ENCODE measurements at regions not wholly inside any gene's neighbourhood (a gene's known extent, or its start where the extent isn't known, plus 50 kb on each side); places are given as distances from the start of the nearest gene placed in this dataset.

DNA sequence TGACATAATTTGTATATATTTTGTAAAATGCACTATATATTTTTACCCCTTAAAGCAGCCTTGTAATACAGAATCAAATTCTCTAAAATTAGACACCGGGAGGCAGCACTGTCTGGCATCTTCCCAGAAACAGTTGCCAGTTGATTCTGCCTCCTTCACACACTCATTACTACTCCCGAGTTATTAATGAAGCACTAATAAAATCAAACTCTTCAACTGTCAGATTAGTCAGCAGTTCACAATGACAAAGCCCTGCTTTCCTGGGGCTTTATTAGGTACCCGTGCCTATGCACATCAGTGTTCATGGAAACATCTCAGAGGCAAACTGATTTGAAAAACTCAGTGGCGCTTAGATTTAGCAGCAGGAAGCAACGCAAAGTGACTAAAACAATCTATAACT lies 103.5 kb upstream of the VEGFC start:
- TF ChIP-seq, protein P1, sequence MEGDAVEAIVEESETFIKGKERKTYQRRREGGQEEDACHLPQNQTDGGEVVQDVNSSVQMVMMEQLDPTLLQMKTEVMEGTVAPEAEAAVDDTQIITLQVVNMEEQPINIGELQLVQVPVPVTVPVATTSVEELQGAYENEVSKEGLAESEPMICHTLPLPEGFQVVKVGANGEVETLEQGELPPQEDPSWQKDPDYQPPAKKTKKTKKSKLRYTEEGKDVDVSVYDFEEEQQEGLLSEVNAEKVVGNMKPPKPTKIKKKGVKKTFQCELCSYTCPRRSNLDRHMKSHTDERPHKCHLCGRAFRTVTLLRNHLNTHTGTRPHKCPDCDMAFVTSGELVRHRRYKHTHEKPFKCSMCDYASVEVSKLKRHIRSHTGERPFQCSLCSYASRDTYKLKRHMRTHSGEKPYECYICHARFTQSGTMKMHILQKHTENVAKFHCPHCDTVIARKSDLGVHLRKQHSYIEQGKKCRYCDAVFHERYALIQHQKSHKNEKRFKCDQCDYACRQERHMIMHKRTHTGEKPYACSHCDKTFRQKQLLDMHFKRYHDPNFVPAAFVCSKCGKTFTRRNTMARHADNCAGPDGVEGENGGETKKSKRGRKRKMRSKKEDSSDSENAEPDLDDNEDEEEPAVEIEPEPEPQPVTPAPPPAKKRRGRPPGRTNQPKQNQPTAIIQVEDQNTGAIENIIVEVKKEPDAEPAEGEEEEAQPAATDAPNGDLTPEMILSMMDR (IDR thresholded peaks at IDR 0.05), result no peak
- no peak overlapping the region for H3K4me3 ChIP-seq
- no peak overlapping the region for H3K27ac ChIP-seq
- no peak for DNase-seq (ENCODE audit: low spot score)

- DNase-seq (ENCODE audit: low spot score), result no peak
- H3K4me3 ChIP-seq, result no peak overlapping the region
- H3K27ac ChIP-seq, result no peak overlapping the region
- TF ChIP-seq, protein P1 (IDR thresholded peaks at IDR 0.05), result no peak
Observed at GRCh38 chr4:176897226-176897625, 104.5 kb upstream of the VEGFC start.

DNA sequence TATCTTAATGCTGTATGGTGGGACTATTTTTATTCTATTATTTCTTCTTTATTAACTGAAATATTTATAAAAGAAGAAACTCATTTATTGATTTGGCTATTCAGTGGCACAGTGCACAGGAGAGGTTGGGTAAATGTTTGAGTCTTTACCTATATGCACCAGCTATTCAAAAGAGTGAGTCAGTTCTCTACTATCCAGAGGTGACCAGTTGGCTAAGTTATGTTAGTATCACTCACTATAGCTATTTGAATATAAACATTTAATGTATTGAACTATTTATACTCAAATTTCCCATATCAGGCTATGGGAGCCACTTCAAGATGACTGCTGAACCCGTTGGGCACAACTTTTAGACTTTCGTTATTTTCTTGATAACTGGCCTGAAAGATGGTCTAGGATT lies 106.1 kb upstream of the VEGFC start:
- H3K27ac ChIP-seq, result no peak overlapping the region
- DNase-seq (ENCODE audit: low spot score), result no peak
- no peak overlapping the region for H3K4me3 ChIP-seq
- TF ChIP-seq, protein P1 (IDR thresholded peaks at IDR 0.05), result no peak

- TF ChIP-seq, protein P1 (IDR thresholded peaks at IDR 0.05), result no peak
- no peak for DNase-seq (ENCODE audit: low spot score)
- Histone ChIP-seq H3K27ac (no peak overlapping the region), H3K4me3 (no peak overlapping the region)
Observed at GRCh38 chr4:176902710-176903323, 110.1 kb upstream of the VEGFC start.

GRCh38 chr4:176906709-176907108 lies 114.0 kb upstream of the VEGFC start:
- DNase-seq (ENCODE audit: low spot score), result no peak
- TF ChIP-seq, protein P1 (IDR thresholded peaks at IDR 0.05), result no peak
- no peak overlapping the region for H3K4me3 ChIP-seq

DNA sequence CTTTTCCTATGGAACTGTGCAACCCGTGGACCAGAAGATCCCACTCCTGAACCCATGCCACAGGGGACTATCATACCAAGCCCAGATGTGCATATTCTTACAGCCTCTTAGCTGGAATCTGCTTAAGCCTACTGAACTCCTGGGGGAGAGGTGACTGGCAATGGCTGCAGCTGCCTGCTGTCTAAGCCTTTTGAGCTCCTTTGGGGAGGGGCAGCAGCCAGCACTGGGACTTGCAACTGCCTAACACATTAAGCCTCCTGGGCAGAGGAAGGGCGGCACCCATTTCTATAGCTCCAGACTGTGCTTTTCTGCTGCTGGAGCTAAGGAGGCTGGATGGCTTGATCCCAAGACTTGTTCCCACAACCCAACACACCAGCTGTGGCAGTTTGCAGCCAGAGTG lies 117.9 kb upstream of the VEGFC start:
- no peak for DNase-seq (ENCODE audit: low spot score)
- TF ChIP-seq, protein P1 (IDR thresholded peaks at IDR 0.05), result no peak

More at GRCh38 chr4:176906709-176907108, 114.0 kb upstream of the VEGFC start:
- no peak overlapping the region for H3K27ac ChIP-seq

DNA sequence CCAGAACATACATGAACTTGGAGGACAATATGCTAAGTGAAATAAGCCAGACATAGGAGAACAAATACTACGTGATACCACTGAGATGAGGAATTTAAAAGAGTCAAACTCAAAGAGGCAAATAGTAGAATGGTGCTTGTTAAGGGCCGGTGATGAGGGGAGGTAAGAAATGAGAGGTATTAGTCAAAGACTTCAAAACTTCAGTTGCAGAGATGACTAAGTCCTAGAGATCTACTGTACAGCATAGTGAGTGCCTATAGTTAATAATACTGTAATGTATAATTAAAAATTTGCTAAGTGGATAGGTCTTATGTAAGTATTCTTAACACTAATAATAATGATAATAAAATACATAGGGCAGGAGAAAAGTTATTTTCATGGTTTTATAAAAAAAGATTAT lies 126.9 kb upstream of the VEGFC start:
- Histone ChIP-seq H3K27ac (no peak overlapping the region), H3K4me3 (no peak overlapping the region)
- DNase-seq (ENCODE audit: low spot score), result no peak
- TF ChIP-seq, protein P1 (IDR thresholded peaks at IDR 0.05), result no peak

More for the DNA sequence above, 117.9 kb upstream of the VEGFC start:
- no peak overlapping the region for H3K27ac ChIP-seq
- H3K4me3 ChIP-seq, result no peak overlapping the region
